ENCODE measurements at regions not wholly inside any gene's neighbourhood (a gene's known extent, or its start where the extent isn't known, plus 50 kb on each side); places are given as distances from the start of the nearest gene placed in this dataset.
"Not testable (repeated sequence)": the region's sequence is repeated elsewhere in the genome, so short reads cannot be mapped to it uniquely, and the experiment has no call there.

DNA sequence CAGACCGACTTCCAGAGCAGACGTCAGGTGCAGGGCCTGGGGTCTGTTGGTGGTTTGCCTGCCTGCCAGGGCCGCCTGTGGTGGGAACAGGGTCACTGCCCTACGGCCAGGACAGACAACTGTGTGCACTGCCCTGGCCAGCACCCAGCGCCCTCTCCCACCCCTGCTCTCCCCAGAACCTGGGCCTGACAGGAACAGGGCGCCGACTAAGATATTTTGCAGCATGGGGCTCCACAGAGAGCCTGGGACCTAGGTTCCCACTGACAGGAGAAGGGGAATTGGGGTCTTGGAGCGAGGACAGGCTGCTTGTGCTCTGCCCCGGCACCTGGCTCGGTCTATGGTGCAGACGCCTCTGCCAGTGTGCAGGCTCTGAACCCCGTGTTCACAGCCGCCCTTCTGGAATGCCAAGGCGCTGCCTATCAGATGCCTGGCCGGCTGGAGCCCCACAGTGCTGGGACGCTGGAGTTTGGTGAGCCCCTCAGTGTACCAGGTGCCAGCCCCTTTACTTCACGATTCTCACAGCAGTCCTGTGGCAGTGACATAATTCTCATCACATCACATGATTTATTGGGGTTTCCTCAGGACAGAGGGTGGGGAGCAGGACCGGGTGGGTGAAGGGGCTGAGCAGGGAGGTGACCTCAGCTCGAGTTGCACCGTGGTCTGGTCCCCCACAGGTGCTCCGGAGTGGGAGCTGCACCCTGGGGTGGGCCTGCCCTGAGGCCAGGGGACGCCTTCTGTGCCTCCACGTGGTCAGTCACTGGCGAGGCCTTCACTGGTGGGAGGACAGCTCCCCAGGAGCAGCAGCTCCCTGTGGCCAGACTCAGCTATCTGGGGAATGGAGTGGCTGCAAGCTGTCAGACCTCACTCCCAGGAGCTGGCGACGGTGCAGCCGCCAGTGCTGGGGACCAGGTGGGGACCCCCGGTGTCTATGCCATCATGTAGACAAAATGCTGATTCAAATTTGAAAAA is 113.8 kb upstream of the LRPAP1 start:
- no peak for DNase-seq

DNA sequence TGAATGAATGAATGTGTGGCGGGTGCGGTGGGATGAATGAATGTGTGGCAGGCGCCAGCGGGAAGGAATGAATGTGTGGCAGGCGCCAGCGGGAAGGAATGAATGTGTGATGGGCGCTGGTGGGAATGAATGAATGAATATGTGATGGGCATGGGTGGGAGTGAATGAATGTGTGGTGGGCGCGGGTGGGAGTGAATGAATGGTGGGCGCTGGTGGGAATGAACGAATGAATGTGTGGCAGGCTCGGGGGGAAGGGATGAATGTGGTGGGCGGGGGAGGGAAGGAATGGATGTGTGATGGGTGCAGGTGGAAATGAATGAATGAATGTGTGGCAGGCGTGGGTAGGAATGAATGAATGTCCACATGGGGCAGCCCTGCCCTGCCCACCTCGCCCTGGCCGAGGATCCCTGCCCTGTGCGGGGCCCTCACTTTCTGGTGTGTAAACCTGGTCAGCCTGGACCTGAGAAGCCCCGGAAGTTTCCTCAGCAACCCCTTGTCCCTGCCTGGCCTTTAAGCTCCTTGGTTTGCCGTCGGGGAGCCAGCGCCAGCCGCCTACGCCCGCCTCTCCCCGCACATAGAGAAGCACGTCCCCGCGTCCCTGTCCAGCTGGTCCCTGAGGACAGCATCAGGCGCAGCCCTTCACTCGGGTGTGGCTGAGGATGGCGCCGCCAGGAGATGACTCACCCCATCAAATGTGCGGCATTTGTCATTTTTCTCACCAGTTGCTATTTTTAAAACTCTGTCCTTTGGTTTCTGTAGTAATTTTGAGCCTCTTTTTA is 112.8 kb upstream of the LRPAP1 start:
- peak; percentile 7 for DNase-seq

DNA sequence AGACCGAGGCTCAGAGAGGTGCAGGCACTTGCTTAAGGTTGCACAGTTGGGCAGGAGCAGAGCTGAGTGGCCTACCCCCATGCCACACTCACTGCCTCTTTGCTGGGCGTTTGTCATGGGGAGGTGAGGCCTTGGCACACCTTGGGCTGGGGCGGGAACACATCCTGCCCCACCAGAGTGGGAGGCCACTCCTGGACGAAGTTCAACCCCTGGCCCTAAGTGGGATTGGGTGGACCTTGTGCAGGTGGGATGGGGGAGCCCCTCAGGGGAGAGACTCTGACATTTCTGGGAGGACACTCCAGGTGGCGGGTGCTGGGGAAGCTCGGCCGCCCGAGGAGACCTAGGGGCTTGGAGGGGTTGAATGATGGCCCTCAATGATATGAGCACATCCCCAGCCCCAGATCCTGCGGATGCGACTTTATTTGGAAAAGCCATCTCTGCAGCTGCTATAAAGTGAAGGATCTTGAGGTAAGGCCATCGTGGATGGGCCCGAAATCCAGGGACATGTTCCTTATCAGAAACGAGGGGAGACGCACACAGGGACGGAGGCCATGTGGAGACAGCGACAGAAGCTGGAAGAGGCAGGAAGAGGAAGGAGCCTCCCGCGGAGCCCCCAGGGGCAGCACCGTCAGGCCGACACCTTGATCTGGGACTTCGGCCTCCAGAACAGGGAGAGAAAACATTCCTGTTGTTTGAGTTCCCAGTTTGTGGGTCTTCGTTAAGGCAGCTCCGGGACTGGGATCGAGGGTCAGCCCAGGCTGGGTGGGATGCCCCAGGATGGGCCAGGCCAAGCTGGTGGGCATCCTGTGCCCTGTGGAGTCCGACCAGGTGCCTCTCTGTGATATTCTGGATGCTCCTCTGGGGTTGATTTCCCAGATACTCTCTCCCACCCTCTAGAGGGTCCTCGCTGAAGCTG is 111.6 kb upstream of the LRPAP1 start:
- DNase-seq, result no peak

DNA sequence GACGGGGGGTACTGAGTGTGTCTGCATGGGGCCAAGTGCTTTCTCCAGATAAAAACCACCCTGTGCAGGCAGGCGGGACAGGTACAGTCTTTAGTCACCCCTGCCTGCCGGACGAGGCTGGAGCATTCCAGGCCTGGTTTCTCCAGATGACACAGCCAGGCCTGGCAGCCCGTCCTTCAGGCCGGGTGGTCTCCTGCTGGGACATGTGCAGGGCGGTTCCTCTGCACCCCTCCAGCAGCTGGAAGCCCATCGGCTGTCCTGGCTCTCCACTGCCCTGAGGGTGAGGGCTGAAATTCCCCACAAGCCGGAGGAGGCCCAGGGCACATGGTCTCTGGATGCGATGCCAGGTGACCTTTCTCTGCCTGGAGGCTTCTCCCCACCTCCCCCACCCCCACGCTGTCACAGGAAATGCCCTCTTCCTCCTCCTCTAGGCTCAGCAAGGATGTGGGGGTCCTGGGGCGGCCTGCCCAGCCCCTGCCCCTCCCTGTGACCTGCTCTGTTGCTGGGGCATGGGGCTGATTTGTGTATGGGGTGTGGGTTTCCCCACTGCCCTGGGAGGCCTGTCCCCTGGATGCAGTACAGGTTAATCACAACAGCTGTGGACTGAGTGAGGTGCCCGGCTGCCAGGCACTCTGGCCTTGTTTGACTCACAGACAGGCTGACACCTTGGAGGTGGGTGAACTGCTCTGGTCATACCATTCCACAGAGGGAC is 110.7 kb upstream of the LRPAP1 start:
- DNase-seq, result no peak

DNA sequence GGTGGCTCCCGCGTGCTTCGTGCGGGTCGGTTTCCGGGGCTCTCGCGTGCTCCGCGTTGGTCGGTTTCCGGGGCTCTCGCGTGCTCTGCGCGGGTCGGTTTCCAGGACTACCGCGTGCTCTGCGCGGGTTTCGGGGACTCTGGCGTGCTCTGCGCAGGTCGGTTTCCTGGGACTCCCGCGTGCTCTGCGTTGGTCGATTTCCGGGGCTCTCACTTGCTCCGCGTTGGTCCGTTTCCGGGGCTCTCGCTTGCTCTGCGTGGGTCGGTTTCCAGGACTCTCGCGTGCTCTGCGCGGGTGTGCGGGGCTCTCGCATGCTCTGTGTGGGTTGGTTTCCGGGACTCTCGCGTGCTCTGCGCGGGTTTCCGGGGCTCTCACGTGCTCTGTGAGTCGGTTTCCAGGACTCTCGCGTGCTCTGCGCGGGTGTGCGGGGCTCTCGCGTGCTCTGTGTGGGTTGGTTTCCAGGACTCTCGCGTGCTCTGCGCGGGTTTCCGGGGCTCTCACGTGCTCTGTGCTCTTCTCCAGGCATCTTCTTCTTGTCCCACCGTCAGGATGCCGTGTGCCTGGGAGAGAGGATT is 109.9 kb upstream of the LRPAP1 start:
- no peak for DNase-seq

DNA sequence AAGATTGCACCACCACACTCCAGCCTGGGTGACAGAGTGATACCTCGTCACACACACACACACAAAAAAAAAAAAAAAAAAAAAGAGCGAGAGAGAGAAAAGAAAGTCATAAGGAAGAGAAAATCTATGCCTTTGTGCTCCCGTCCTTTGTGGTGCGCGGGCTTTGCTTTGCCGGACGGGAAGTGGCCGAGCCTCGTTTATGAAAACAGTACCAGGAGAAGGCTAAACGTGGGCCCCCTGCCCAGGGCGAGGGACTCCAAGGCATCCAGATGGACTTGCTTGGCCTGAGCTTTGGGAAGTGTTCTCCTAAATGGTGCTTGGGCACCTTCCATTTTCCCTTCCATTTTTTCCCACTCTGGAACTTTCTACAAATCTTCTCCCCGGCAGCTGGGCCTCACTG is 109.3 kb upstream of the LRPAP1 start:
- DNase-seq, result no peak

DNA sequence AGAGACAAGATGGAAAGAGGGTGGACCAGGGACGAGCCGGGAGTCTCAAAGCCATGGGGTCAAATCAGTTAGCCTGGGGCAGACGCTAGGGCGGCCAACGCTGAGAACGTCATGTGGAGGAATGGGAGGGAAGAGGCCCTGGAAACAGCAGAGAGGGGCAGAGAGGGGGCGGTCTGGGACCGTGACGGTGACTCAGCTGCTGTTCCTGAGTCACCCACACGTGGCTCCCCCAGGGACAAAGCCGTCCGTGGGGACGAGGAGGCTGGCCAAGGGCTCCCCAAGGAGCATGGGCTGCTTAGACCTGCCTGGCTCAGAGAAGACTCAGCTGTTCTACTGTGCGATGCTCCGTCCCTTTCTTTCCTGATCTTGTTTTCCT is 108.4 kb upstream of the LRPAP1 start:
- DNase-seq, result no peak

DNA sequence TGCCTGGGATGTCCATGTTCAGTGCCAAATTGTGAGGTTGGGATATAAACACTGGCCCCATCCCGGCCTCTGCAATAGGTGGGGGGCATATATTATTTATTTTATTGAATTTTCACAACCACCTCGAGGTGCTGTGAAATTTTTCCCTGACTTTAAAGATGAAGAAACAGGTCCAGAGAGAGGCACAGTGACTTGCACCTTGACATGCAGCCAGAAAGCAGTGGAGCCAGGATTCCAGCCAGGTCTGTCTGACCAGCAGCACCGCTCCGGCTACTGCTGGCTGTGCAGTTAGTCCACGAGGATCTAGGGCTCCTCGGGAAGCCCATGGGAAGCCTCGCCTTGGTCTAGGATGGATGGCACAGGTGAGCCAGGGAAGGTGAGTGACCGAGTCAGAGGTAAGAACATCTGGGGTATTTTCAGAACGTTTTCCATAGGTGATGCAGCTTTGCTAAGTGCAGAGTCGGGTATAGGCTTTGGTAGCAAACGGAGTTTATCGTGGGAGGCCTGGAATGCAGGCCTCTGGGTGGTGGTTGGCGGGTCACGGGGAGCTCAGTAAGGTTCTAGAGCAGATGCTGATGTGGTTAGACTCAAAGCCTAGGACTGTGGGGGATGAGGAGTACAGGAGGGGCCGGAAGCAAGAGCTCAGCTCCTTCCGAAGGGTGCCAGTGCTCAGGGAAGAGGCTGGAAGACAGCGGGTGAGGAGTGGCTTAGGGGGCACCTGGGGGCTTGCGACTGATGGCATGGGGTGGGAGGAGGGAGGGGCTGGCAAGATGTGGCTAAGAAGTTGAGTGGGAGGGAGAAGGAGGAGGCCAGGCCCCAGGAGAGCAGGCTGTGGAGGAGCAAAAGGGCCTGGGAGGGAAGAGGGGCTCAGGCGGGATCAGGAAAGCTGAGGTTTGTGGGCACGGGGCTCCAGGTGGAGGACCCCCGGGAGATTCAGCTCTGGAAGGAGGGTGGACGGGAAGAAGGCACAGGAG is 107.7 kb upstream of the LRPAP1 start:
- no peak for DNase-seq

DNA sequence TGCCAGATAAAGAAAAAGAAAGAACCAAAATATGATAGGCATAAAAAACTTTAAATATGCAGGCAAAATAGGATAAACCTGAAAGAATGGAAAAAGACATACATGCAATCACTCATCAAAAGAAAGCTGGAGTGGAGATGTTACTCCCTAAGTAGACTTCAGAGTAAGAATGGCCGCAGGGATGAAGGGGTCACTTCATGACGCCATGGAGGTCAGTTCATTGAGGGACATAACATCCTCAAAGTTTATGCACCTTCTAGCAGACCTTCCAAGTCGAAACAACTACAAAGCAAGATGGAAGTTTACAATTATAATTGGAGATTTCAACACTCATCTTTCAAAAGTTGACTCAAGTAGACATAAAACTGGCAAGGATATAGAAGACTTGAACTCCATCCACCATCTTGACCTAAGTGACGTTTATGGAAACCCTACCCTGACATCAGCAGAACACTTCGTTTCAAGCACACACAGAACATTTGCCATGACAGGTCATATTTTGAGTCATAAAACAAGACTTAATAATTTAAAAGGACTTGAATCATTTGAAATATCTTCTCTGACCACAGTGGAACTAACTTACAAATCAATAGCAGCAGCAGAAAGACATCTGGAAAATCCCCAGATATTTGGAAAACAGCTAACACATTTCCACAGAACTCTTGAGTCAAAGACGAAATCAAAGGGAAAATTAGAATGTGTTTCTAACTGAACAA is 106.0 kb upstream of the LRPAP1 start:
- no peak for DNase-seq

DNA sequence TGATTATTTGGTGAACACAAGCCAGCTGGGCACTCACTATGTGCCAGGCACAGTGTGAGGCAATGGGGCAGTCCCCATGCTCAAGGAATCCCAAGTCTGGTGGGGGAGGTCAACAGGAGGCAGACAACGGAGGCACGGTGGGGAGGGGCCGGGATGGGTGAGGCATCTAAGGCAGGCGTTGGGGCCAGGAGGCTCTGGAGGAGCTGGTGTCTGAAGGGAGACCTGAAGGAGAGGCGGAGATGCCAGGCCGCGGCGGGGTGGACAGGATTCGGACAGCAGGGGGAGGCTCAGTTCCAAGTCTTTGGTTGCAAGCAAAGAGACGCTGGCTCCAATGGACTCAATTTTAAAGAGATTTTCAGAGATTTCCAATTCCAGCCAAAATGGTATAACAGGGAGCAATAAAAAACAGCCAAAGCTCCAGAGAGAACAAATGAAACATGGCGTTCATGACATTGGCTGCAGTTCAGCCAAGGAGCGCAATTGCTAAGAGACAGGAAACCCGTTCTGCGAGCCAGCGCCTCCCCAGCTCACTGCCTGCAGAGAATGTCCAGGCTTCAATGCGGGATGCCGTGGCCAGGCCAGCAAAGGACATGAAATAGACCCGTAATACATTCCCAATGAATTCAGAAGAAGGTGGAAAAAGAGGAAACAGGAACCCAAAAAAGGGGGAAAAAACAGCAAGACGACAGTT is 105.2 kb upstream of the LRPAP1 start:
- DNase-seq, result no peak

DNA sequence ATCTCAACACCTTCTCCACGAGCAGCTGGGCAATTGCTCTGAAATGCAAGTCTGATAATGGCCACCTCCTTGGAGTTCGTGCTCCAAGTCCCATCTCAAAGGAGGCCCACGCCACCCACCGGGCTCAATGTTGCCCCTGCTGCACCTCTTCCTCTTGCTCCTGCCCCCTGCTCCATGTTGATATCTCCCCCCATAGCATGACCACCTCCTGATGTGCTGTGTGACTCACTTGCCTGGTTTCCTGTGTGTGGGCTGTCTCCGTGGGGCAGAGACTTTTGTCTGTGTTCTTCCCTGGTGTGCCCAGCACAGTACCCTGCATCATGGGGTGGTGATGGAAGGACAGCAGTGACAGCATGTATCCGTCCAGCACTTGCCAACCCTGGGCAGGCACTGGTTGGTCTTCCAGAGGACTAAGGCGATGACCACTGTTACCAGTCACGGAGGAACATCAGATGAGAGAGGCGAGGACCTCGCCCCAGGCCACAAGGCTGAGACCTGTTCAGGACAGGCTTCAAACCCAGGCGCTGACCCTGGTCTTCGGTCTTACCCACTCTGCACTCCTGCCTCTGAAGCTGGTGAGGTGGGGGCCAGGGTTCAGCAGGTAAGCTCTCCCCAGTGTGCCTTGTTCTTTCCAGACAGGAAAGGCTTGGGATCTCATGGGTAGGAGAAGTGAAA is 104.6 kb upstream of the LRPAP1 start:
- no peak for DNase-seq

DNA sequence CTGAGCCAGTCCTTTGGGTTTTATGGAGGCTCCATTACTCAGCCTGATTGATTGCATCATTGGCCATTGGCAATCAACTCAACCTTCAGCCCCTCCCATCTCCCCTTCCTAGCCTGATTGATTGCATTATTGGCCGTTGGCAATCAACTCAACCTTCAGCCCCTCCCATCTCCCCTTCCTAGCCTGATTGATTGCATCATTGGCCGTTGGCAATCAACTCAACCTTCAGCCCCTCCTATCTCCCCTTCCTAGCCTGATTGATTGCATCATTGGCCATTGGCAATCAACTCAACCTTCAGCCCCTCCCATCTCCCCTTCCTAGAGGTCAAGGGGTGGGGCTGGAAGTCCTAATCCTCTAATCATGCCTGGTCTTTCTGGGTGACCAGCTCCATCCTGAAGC is 103.8 kb upstream of the LRPAP1 start:
- DNase-seq, result not testable (repeated sequence)

DNA sequence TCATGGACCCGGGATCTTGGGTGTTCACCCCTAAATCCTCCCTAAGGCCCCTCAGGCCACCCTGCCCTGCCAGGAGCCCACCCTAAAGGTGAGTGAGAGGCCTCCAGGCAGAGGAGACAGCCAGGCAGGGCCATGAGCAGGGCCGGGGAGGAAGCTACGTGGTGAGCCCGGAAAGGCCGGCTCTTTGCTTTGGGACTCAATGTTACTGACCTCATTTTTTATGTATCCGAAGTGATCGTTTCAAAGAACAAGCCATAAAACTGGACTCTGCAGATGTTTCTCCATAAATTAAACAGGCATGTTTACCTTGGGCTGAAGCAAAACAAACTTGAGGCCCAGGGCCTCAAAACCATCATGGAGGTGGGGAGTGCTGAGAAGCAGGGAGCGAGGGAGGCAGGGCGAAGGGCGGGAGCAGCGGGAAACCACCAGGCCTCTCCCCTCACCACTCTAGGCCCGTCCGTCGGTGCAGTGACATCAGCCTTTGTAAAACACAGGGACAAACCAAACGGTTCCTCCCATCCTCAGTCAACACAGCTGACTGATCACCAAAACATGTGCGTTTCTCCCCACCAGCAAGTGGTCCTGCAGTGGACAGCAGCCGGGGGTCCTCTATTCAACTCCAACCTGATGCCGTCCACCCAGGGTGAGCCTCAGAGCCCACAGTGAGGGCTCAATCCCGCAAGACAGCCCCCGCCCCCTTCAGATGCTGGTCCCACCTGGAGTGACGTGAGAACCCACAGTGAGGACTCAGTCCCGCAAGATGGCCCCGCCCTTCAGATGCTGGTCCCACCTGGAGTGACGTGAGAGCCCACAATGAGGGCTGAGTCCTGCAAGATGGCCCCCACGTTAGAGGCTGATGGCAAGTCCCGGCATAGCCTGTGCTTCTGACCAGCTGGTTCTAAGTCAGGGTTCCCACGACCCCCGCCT is 102.9 kb upstream of the LRPAP1 start:
- no peak for DNase-seq

DNA sequence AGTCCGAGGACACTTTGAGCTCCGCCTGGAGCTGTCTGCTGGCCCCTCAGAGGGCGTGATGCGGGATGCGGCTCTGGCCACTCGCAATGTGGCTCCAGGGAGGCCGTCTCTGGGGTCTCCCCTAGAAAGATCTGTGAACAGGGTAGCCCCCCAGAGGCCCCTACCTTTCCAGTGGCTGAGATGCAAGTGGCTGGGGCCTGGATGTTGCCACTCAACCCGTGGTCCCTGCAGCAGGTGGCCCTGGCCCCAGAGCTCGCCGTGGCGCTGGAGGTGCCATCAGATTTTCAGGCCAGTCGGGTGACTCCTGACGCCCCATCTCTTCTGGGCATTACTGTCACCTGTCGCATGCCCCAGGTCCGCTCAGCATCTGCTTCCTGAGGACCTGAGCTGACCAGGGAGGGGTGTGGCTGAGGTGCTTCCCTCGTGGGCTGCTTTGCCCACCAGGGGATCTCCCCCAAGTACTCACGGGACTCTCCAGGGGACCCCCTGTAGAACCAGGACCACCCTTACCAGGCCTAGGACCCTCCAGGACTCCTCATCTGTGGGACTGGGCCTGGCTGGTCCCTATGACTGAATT is 102.1 kb upstream of the LRPAP1 start:
- no peak for DNase-seq

DNA sequence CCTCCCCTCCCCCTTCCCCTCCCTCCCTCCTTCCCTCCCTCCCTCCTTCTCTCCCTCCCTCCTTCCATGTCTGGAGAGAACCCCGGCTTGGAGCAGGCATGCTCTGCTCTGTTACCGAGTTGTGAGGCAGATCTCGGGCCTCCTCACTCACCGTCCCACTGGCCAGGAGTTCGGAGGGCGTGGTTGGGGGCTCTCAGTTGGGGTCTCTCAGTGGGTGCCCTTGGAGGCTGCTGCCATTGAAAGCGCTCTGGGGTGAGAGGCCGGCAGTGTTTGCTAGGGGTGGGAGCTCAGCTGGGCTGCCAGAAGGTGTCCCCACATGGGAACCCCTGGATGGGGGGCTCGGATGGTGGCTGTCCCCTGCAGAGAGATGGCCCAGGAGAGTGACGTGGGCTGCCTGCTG is 101.1 kb upstream of the LRPAP1 start:
- not testable (repeated sequence) for DNase-seq

DNA sequence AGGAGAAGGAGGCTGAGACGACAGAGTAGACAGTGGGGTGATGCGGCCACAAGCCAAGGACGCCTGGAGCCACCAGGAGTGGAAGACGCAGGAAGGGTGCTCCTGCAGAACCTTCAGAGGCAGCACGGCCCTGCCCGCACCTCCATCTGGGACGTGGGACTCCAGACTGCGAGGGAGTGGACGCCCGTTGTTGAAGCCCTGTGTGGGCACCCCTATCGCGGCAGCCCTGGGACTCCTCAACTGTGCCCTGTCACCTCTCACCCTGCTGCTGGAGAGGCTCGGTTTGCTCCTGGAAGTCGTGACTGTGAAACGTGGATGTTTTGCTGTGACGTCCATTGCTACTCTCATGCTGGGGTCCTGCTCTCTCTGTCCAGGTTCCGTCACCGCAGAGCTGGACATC is 100.6 kb upstream of the LRPAP1 start:
- not testable (repeated sequence) for DNase-seq
